Stimulated activated CD4-positive, alpha-beta T cell treated with anti-CD3 and anti-CD28 coated beads, Interleukin-15, amount 100 ng/mL, for 48 hours (primary cell): ENCODE measurements at regions not wholly inside any gene's neighbourhood (a gene's known extent, or its start where the extent isn't known, plus 50 kb on each side); places are given as distances from the start of the nearest gene placed in this dataset.
"Not testable (repeated sequence)": the region's sequence is repeated elsewhere in the genome, so short reads cannot be mapped to it uniquely, and the experiment has no call there.

ENCODE experiments used
- DNase-seq, 2 donors: peaks; one replicate each; pipeline ENCODE4 v3.0.0-alpha.2; 2020; ENCODE audit warnings: low read depth in 2 of 2

DNA sequence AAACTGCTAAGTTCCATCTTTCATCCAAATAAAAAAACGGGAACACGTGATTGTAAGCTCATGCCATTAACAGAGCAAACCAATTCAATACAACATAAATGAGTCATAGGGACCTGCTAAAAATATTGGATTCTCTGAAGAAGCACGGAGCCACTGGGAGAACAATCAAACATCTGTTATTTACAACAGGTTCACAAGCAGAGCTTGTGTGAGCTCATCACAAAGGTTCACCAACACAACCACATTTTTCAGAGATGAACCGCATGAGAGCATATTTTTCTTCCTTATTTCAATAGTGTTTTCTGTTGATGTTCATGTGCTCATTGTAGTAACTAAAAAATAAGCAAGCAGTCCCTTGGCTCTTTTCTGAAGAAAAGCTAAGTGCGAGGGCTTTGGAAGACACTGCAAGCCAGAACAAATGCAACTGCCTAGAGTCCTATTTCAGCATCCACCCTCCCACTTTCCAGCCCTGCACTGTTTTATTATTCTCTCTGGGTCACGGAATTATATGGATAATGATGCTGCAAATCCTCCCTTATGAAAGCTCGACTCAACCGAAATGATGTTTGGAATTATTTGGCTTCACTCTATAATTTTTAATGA lies 545.8 kb downstream of the LIG4 start:
- DNase-seq, result no peak

DNA sequence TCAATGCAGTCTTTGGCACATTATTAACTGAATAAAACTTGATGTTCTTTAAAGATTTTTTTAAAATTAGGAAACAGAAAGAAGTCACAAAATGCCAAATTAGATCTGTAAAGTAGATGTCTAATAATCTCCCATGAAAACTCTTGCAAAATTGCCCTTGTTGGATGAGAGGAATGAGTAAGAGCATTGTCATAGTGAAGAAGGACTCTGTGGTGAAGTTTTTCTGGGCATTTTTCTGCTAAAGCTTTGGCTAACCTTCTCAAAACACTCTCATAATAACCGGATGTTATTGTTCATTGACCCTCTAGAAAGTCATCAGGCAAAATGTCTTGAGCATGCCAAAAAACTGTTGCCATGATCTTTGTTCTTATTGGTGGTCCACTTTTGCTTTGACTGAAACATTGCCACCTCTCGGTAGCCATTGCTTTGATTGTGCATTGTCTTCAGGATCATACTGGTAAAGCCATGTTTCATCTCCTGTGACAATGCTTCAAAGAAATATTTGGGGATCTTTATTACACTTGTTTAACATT lies 549.3 kb downstream of the LIG4 start:
- no peak for DNase-seq

GRCh38 chr13:107650081-107650701 lies 565.1 kb downstream of the LIG4 start:
- peak in 1 of 2 donors; percentile 1 for DNase-seq

DNA sequence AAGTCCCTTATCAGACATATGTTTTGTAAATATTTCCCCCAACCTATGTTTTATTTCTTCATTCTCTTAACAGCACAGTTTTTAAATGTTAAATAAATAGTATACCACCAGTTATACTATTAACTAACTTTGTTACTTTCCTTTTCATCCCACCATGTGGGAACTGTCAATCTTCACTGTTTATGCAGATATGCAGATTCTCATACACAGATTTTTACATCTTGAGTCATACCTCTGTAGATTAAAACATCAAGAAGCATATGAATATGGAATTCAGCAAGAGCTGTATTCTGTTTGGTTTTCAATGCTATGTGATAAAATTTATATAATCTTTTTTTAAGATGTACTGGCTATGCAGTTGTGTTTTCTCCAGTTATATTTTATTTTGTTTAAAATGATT lies 566.3 kb downstream of the LIG4 start:
- DNase-seq, result no peak

- no peak for DNase-seq
Observed at GRCh38 chr13:107644136-107644535, 571.2 kb downstream of the LIG4 start.

GRCh38 chr13:107643615-107644014 lies 571.7 kb downstream of the LIG4 start:
- no peak for DNase-seq

GRCh38 chr13:107642831-107643230 lies 572.5 kb downstream of the LIG4 start:
- no peak for DNase-seq

GRCh38 chr13:107641574-107641973 lies 573.8 kb downstream of the LIG4 start:
- DNase-seq, result no peak

GRCh38 chr13:107625648-107626047 lies 589.7 kb downstream of the LIG4 start:
- DNase-seq, result no peak

DNA sequence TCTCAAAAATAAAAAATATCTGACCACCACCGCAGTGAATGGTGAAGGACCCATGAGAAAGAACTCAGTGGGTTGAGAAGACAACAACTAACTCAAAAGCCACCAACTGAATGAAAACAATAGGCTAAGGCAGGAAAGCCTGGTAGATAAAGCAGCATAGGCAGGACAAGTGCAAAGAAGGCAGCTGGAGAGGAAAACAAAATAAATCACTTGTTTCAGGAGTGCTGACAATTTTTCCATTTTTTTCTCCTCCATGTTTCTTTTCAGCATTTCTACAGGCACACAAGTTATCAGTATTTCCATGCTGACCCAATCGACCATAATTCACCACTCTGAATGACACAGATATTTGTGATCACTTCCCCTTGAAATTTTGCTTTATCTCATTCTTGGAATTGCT lies 597.8 kb downstream of the LIG4 start:
- DNase-seq, result no peak

DNA sequence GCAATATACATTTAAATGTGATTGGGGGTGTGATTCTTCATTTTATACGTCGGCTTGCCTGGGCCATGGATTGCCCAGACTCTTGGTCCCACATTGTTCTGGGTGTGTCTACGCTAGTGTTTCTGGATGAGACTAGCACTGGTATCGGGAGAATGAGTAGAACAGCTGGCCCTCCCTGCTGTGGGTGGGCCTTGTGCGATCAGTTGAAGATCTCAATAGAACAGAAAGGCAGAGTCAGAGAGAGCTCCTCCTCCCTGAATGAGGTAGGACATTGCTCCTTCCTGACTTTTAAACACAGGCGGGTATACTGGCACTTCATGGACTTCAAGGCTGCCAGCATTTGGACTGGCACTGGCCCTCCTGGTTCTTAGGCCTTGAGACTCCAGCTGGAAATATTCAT lies 603.0 kb downstream of the LIG4 start:
- DNase-seq, result no peak

- DNase-seq, result no peak
Observed at GRCh38 chr13:107608736-107609135, 606.6 kb downstream of the LIG4 start.

- DNase-seq, result no peak
Observed at GRCh38 chr13:107600971-107601370, 614.4 kb downstream of the LIG4 start.

DNA sequence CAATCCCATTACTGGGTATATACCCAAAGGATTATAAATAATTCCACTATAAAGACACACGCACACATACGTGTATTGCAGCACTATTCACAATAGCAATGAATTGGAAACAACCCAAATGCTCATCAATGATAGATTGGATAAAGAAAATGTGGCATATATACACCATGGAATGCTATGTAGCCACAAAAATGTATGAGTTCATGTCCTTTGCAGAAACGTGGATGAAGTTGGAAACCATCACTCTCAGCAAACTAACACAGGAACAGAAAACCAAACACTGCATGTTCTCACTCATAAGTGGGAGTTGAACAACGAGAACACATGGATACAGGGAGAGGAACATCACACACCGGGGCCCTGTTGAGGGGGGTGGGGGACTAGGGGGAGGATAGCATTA lies 619.0 kb downstream of the LIG4 start:
- not testable (repeated sequence) for DNase-seq

- no peak for DNase-seq
Observed at GRCh38 chr13:107590556-107590955, 624.8 kb downstream of the LIG4 start.

GRCh38 chr13:107587681-107588080 lies 627.7 kb downstream of the LIG4 start:
- DNase-seq, result no peak

DNA sequence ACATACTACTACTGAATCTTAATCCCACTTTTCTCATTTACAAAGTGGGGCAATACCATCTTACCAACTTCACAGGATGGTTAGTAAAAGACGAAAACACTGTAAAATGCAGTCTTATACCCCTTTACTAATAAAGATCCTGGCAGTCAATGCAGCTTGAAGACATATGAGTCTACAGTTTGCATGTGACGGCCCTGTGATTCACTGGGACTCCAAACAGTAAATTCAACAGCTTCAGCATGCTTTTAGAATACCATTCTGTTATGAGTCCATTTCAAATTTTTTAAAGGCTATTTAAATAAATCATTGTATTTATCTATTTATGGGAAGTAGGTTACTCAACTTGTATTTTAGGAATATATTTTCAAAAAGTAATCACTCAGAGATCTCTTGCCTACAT lies 629.1 kb downstream of the LIG4 start:
- no peak for DNase-seq

GRCh38 chr13:107585469-107586180 lies 629.7 kb downstream of the LIG4 start:
- DNase-seq, result no peak

GRCh38 chr13:107582171-107582570 lies 633.2 kb downstream of the LIG4 start:
- DNase-seq, result no peak

DNA sequence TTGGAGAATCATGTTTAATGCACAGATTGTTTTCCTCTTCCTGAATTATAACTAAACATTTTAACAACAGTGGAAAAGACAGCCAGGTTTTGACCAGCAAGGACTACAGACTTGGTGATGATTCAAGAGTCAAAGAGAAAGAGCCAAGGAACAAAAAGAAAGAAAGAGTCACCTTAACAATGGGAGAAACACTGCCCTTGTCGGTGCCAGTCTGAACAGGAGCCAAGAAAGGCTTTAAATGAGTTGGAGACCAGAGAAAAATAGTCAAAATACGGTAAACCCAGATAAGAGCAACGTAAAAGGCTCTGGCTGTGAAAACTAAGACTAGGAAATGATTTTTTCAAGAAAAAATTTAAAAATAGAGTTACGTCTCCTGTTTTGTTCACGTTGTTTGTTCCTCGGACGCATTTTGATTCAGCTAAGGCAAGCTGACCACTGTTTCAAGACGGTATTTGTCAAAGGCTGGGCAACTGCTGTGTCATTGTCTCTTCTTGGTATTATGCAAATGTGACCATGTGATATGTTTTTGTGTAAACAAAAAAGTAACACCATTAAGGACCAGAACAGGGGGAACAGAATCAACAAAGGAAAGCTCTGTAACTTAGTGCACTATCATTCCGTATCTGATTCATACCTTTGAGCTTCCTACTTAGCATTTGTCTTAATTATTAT lies 634.5 kb downstream of the LIG4 start:
- DNase-seq, result no peak

DNA sequence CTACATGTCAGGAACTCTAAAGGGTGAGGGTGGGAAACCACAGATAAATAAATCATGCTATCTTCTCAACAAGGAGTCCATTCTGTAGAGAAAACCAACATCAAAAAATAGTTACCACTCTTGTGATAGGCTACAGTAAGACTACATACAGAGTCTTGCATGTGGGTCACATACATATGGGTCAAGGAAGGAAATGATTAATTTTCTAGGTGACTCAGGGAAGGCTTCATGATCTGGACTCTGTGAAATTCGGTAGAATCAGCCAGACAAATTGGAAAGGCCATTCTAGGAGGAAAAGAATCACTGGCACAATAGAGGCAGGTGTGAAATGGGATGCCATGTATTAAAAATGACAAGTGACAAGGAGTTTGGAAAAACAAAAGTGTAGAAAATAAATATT lies 638.9 kb downstream of the LIG4 start:
- no peak for DNase-seq

DNA sequence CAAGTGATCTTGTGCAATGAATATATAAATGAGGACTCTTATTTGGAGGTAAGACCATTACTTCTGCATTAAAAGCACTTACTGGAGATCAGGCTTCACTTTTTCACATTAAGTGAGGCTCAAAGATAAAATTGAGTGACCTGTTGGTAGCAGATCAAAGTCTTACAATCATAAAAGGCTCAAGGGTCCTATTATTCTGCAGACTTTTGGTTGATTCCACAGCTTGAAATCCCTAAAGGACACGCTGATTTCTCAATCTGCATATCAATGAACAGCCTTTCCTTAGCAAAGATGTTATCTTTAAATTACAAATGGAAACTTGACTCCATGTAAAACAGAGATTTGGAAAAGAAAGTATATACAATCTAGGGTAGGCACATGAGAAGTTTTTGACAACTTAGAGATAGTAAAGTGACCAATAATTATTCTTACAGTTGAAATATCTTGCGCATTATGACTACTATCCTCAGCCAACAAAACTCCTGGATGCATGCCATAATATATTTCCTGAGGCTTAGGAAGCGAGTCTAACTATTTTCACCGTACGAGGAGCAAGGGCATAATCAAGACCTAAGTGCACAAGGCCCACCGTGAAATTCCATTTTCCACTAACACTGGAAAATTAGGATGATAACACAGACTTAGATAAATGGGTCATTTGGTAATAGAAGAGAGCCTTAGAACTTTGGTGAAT lies 640.7 kb downstream of the LIG4 start:
- DNase-seq, result no peak
